GM12878 (cell line): ENCODE measurements at regions not wholly inside any gene's neighbourhood (a gene's known extent, or its start where the extent isn't known, plus 50 kb on each side); places are given as distances from the start of the nearest gene placed in this dataset.
A peak's percentile ranks its signal among the peaks of the same experiment; 100 is the strongest.

Experiments used
- BCL11A ChIP-seq: IDR thresholded peaks from 2 replicates; pipeline ENCODE4 v1.6.1; 2011; ENCODE audit warnings: low read depth, low read length
- CBX5 ChIP-seq: sonication (generic); IDR thresholded peaks from 2 replicates; pipeline ENCODE4 v1.6.1; 2016; ENCODE audit warnings: low read depth, moderate library complexity, mild to moderate bottlenecking, inconsistent platforms
- EZH2 ChIP-seq: IDR thresholded peaks from 2 replicates; pipeline ENCODE4 v1.6.1; 2012; ENCODE audit warnings: low read depth, mild to moderate bottlenecking, control low read depth, inconsistent platforms, low read length, borderline replicate concordance; ENCODE audit not compliant: control insufficient read depth
- IKZF1 ChIP-seq: fragments of 450-650 bp; conservative IDR thresholded peaks from 2 replicates; pipeline ENCODE4 v1.6.1; 2017; ENCODE audit warnings: antibody characterized with exemption, mild to moderate bottlenecking
- KLF5 ChIP-seq: fragments of 450-650 bp; IDR thresholded peaks from 2 replicates; pipeline ENCODE4 v1.6.1; 2014; ENCODE audit warnings: mild to moderate bottlenecking; ENCODE audit not compliant: partially characterized antibody
- MEF2B ChIP-seq: fragments of 450-650 bp; IDR thresholded peaks from 2 replicates; pipeline ENCODE4 v1.6.1; 2018; ENCODE audit warnings: mild to moderate bottlenecking, moderate library complexity; ENCODE audit not compliant: partially characterized antibody, poor library complexity, severe bottlenecking
- MXI1 ChIP-seq: fragments of 150-350 bp; IDR thresholded peaks from 2 replicates; pipeline ENCODE4 v1.6.1; 2011; ENCODE audit warnings: low read depth, mild to moderate bottlenecking, inconsistent platforms, low read length, improper control_type of control experiment
- NRF1 ChIP-seq: conservative IDR thresholded peaks from 2 replicates; pipeline ENCODE4 v1.6.1; 2011; ENCODE audit warnings: mild to moderate bottlenecking, low read depth, low read length, improper control_type of control experiment
- PAX8 ChIP-seq: fragments of 450-650 bp; IDR thresholded peaks from 2 replicates; pipeline ENCODE4 v1.6.1; 2017; ENCODE audit warnings: mild to moderate bottlenecking, moderate library complexity
- PRDM15 ChIP-seq: fragments of 450-650 bp; formaldehyde crosslinking; IDR thresholded peaks from 2 replicates; pipeline ENCODE4 v1.4.0; 2020; ENCODE audit warnings: mild to moderate bottlenecking, moderate library complexity
- RB1 ChIP-seq: fragments of 450-650 bp; formaldehyde crosslinking; IDR thresholded peaks from 2 replicates; pipeline ENCODE4 v1.6.1; 2017; ENCODE audit warnings: mild to moderate bottlenecking, borderline replicate concordance
- SUPT20H ChIP-seq: IDR thresholded peaks from 2 replicates; pipeline ENCODE4 v1.6.1; 2011; ENCODE audit warnings: low read depth, mild to moderate bottlenecking, low read length, moderate library complexity, borderline replicate concordance; ENCODE audit not compliant: control insufficient read depth
- TCF3 ChIP-seq: IDR thresholded peaks from 2 replicates; pipeline ENCODE4 v1.6.1; 2012; ENCODE audit warnings: low read depth, mild to moderate bottlenecking, low read length, borderline replicate concordance; ENCODE audit not compliant: insufficient read depth
- ZNF217 ChIP-seq: fragments of 450-650 bp; IDR thresholded peaks from 2 replicates; pipeline ENCODE4 v1.6.1; 2017; ENCODE audit warnings: antibody characterized with exemption, mild to moderate bottlenecking
- ZNF24 ChIP-seq: fragments of 450-650 bp; IDR thresholded peaks from 2 replicates; pipeline ENCODE4 v1.6.1; 2017; ENCODE audit warnings: antibody characterized with exemption, mild to moderate bottlenecking
- ZNF384 ChIP-seq: IDR thresholded peaks from 2 replicates; pipeline ENCODE4 v1.6.1; 2012; ENCODE audit warnings: low read depth, mild to moderate bottlenecking, low read length, improper control_type of control experiment, borderline replicate concordance
- ZNF592 ChIP-seq: fragments of 450-650 bp; IDR thresholded peaks from 2 replicates; pipeline ENCODE4 v1.6.1; 2017; ENCODE audit warnings: mild to moderate bottlenecking, moderate library complexity
- TF ChIP-seq, protein P1 (sequence below): IDR thresholded peaks from 2 replicates; pipeline ENCODE4 v1.6.1; 2012; ENCODE audit warnings: low read length, inconsistent platforms

GRCh38 chr15:94586099-94586498, 354.7 kb downstream of the MCTP2 start (continued):
- TF ChIP-seq, protein P1, sequence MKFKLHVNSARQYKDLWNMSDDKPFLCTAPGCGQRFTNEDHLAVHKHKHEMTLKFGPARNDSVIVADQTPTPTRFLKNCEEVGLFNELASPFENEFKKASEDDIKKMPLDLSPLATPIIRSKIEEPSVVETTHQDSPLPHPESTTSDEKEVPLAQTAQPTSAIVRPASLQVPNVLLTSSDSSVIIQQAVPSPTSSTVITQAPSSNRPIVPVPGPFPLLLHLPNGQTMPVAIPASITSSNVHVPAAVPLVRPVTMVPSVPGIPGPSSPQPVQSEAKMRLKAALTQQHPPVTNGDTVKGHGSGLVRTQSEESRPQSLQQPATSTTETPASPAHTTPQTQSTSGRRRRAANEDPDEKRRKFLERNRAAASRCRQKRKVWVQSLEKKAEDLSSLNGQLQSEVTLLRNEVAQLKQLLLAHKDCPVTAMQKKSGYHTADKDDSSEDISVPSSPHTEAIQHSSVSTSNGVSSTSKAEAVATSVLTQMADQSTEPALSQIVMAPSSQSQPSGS, result peak; percentile 37; the same call in 1 of the 2 replicates
- TF ChIP-seq ZNF592, result no peak
- TF ChIP-seq ZNF217, result peak; percentile 72; the same call in 1 of the 2 replicates
- no peak for TF ChIP-seq TCF3
- TF ChIP-seq MXI1, result no peak
- TF ChIP-seq BCL11A, result no peak
- no peak for TF ChIP-seq NRF1
- 0 out of 2 replicates have a peak, but pooled peaks have one; percentile 19 for TF ChIP-seq ZNF24
- TF ChIP-seq RB1, result no peak
- no peak for TF ChIP-seq SUPT20H
- TF ChIP-seq PRDM15 (CRISPR knock-in tag), result no peak
- TF ChIP-seq ZNF384, result peak; percentile 54
- peak; percentile 63 for TF ChIP-seq MEF2B
- no peak for TF ChIP-seq PAX8
- no peak for TF ChIP-seq KLF5
- TF ChIP-seq CBX5, result no peak
- TF ChIP-seq EZH2, result no peak
- TF ChIP-seq IKZF1, result 0 out of 2 replicates have a peak, but pooled peaks have one; percentile 15
